Liver (tissue), 3 donors: ENCODE measurements at regions not wholly inside any gene's neighbourhood (a gene's known extent, or its start where the extent isn't known, plus 50 kb on each side); places are given as distances from the start of the nearest gene placed in this dataset.

ENCODE experiments used
- EGR1 ChIP-seq, 2 donors: IDR thresholded peaks; 2 replicates each; pipeline ENCODE4 v1.6.1; 2016 to 2018; ENCODE audit warnings: antibody characterized with exemption in 2 of 2, low read depth in 2 of 2
- FOXA1 ChIP-seq: IDR thresholded peaks from 2 replicates; pipeline ENCODE4 v1.6.1; 2016; ENCODE audit warnings: antibody characterized with exemption
- FOXA2 ChIP-seq: IDR thresholded peaks from 2 replicates; pipeline ENCODE4 v1.6.1; 2016; ENCODE audit warnings: antibody characterized with exemption
- GABPA ChIP-seq, 2 donors: IDR thresholded peaks in 1 of 2; conservative IDR thresholded peaks in 1 of 2; 2 replicates each; pipeline ENCODE4 v1.6.1; 2016; ENCODE audit warnings: antibody characterized with exemption in 2 of 2, mild to moderate bottlenecking in 1 of 2, moderate library complexity in 1 of 2
- RAD21 ChIP-seq, 2 donors: IDR thresholded peaks; 2 replicates each; pipeline ENCODE4 v1.6.1; 2016; ENCODE audit warnings: antibody characterized with exemption in 2 of 2, mild to moderate bottlenecking in 2 of 2
- RXRA ChIP-seq, 2 donors: IDR thresholded peaks; 2 replicates each; pipeline ENCODE4 v1.6.1; 2017 to 2018; ENCODE audit warnings: antibody characterized with exemption in 2 of 2, mild to moderate bottlenecking in 1 of 2
- SP1 ChIP-seq: IDR thresholded peaks from 2 replicates; pipeline ENCODE4 v1.6.1; 2018; ENCODE audit warnings: antibody characterized with exemption, mild to moderate bottlenecking
- TAF1 ChIP-seq: conservative IDR thresholded peaks from 2 replicates; pipeline ENCODE4 v1.6.1; 2016; ENCODE audit warnings: antibody characterized with exemption, mild to moderate bottlenecking
- YY1 ChIP-seq: IDR thresholded peaks from 2 replicates; pipeline ENCODE4 v1.6.1; 2016; ENCODE audit warnings: antibody characterized with exemption, mild to moderate bottlenecking
- TF ChIP-seq, protein P1 (sequence below): fragments of 150-350 bp; IDR thresholded peaks from 2 replicates; pipeline ENCODE4 v1.5.1; 2017; ENCODE audit warnings: improper control_type of control experiment, low read depth, low read length; ENCODE audit not compliant: missing input control
- TF ChIP-seq, protein P2 (sequence below): IDR thresholded peaks from 2 replicates; pipeline ENCODE4 v1.6.1; 2016; ENCODE audit warnings: antibody characterized with exemption
- TF ChIP-seq, protein P3 (sequence below): IDR thresholded peaks from 2 replicates; pipeline ENCODE4 v1.6.1; 2016; ENCODE audit warnings: antibody characterized with exemption, mild to moderate bottlenecking
- TF ChIP-seq, protein P4 (sequence below): IDR thresholded peaks from 2 replicates; pipeline ENCODE4 v1.6.1; 2016; ENCODE audit warnings: antibody characterized with exemption
- TF ChIP-seq, protein P5 (sequence below): IDR thresholded peaks from 2 replicates; pipeline ENCODE4 v1.6.1; 2016; ENCODE audit warnings: antibody characterized with exemption
- donor health status: healthy.
- donor health status: healthy.

DNA sequence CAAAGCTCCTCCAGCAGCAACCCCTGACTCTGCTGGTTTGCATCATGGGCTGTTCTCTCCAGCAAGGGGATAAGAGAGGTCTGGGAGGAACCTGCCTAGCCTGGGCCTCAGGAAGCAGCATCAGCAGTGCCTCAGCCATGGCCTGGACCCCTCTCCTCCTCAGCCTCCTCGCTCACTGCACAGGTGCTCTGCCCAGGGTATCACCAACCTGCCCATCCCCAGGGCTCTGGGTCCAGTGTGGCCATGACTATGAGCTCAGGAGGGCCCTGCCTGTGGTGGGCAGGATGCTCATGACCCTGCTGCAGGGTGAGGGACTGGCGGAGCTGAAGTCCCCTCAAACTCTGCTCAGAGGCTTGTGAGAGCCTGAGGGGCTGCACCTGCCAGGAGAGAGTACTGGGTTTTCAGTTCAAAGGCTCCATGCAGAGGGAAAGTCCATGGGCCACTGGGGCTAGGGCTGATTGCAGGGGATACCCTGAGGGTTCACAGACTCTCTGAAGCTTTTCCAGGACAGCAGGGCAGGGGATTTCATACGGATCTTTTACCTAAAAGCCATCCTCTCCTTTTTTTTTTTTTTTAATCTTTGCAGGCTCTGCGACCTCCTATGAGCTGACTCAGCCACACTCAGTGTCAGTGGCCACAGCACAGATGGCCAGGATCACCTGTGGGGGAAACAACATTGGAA lies 115.8 kb upstream of the IGLL5 start:
- TF ChIP-seq GABPA (IDR thresholded peaks at IDR 0.05 in 1 of 2, conservative IDR thresholded peaks at IDR 0.05 in 1 of 2) (no peak), EGR1 (IDR thresholded peaks at IDR 0.05; ENCODE audit: low read depth in 2 of 2) (no peak), TAF1 (no peak), YY1 (no peak), RXRA (IDR thresholded peaks at IDR 0.05) (no peak), FOXA1 (no peak), SP1 (no peak), FOXA2 (no peak), RAD21 (IDR thresholded peaks at IDR 0.05) (no peak)
- TF ChIP-seq, protein P1, sequence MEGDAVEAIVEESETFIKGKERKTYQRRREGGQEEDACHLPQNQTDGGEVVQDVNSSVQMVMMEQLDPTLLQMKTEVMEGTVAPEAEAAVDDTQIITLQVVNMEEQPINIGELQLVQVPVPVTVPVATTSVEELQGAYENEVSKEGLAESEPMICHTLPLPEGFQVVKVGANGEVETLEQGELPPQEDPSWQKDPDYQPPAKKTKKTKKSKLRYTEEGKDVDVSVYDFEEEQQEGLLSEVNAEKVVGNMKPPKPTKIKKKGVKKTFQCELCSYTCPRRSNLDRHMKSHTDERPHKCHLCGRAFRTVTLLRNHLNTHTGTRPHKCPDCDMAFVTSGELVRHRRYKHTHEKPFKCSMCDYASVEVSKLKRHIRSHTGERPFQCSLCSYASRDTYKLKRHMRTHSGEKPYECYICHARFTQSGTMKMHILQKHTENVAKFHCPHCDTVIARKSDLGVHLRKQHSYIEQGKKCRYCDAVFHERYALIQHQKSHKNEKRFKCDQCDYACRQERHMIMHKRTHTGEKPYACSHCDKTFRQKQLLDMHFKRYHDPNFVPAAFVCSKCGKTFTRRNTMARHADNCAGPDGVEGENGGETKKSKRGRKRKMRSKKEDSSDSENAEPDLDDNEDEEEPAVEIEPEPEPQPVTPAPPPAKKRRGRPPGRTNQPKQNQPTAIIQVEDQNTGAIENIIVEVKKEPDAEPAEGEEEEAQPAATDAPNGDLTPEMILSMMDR: no peak
- TF ChIP-seq, protein P2, sequence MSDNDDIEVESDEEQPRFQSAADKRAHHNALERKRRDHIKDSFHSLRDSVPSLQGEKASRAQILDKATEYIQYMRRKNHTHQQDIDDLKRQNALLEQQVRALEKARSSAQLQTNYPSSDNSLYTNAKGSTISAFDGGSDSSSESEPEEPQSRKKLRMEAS: no peak
- TF ChIP-seq, protein P3, sequence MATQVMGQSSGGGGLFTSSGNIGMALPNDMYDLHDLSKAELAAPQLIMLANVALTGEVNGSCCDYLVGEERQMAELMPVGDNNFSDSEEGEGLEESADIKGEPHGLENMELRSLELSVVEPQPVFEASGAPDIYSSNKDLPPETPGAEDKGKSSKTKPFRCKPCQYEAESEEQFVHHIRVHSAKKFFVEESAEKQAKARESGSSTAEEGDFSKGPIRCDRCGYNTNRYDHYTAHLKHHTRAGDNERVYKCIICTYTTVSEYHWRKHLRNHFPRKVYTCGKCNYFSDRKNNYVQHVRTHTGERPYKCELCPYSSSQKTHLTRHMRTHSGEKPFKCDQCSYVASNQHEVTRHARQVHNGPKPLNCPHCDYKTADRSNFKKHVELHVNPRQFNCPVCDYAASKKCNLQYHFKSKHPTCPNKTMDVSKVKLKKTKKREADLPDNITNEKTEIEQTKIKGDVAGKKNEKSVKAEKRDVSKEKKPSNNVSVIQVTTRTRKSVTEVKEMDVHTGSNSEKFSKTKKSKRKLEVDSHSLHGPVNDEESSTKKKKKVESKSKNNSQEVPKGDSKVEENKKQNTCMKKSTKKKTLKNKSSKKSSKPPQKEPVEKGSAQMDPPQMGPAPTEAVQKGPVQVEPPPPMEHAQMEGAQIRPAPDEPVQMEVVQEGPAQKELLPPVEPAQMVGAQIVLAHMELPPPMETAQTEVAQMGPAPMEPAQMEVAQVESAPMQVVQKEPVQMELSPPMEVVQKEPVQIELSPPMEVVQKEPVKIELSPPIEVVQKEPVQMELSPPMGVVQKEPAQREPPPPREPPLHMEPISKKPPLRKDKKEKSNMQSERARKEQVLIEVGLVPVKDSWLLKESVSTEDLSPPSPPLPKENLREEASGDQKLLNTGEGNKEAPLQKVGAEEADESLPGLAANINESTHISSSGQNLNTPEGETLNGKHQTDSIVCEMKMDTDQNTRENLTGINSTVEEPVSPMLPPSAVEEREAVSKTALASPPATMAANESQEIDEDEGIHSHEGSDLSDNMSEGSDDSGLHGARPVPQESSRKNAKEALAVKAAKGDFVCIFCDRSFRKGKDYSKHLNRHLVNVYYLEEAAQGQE: no peak
- TF ChIP-seq, protein P4, sequence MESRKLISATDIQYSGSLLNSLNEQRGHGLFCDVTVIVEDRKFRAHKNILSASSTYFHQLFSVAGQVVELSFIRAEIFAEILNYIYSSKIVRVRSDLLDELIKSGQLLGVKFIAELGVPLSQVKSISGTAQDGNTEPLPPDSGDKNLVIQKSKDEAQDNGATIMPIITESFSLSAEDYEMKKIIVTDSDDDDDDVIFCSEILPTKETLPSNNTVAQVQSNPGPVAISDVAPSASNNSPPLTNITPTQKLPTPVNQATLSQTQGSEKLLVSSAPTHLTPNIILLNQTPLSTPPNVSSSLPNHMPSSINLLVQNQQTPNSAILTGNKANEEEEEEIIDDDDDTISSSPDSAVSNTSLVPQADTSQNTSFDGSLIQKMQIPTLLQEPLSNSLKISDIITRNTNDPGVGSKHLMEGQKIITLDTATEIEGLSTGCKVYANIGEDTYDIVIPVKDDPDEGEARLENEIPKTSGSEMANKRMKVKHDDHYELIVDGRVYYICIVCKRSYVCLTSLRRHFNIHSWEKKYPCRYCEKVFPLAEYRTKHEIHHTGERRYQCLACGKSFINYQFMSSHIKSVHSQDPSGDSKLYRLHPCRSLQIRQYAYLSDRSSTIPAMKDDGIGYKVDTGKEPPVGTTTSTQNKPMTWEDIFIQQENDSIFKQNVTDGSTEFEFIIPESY: no peak
- TF ChIP-seq, protein P5, sequence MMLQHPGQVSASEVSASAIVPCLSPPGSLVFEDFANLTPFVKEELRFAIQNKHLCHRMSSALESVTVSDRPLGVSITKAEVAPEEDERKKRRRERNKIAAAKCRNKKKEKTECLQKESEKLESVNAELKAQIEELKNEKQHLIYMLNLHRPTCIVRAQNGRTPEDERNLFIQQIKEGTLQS: no peak
